GM21576 (cell line): ENCODE measurements at regions not wholly inside any gene's neighbourhood (a gene's known extent, or its start where the extent isn't known, plus 50 kb on each side); places are given as distances from the start of the nearest gene placed in this dataset.
"Not testable (repeated sequence)": the region's sequence is repeated elsewhere in the genome, so short reads cannot be mapped to it uniquely, and the experiment has no call there.

Experiments used
- ATAC-seq: cut with Tn5 transposase; IDR thresholded peaks from one replicate; pipeline ENCODE4 v1.9.1; 2021; ENCODE audit warnings: mild to moderate bottlenecking, moderate library complexity; ENCODE audit not compliant: unreplicated experiment

GRCh38 chr4:189779281-189779980 lies 161.2 kb upstream of the FRG1 start:
- no peak for ATAC-seq

GRCh38 chr4:189780391-189780790 lies 160.3 kb upstream of the FRG1 start:
- ATAC-seq = no peak

DNA sequence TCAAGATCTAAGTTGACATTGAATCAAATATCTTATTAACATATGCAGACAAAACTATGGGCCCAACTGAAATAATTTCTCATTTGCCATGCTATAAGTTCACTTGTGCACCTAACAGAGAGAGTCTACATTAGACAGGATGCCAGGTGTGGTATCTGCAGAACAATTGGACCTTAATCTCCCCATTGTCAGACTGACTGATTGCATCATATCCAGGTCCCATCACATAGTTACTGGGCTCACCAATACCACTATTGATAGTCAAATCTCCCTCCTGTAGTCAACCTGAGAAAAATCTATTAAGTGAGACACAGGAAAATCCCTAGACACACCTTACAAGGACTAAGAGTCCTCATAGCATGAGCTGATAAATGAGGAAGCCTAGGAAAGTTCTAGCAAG lies 156.0 kb upstream of the FRG1 start:
- ATAC-seq = no peak

- ATAC-seq = no peak
Observed at GRCh38 chr4:189785257-189785656, 155.4 kb upstream of the FRG1 start.

DNA sequence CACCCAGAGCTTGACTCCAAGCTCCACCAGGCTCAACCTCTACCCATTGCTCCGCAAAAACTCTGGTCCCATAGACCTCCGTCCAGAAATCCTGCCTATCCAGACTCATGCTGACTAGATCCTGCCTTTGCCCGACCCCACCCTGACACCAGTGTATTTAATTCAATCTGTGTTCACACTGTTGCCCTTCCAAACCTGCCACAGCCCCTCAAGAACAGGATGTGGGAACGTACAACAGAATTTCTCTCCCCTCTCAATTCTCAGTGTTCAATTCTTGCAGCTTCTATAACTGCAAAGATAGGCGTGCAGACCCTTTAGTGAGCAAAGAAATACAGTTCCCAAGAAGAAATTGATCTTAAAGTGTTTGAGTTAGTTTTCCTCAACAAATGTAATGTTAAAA lies 154.2 kb upstream of the FRG1 start:
- no peak for ATAC-seq

DNA sequence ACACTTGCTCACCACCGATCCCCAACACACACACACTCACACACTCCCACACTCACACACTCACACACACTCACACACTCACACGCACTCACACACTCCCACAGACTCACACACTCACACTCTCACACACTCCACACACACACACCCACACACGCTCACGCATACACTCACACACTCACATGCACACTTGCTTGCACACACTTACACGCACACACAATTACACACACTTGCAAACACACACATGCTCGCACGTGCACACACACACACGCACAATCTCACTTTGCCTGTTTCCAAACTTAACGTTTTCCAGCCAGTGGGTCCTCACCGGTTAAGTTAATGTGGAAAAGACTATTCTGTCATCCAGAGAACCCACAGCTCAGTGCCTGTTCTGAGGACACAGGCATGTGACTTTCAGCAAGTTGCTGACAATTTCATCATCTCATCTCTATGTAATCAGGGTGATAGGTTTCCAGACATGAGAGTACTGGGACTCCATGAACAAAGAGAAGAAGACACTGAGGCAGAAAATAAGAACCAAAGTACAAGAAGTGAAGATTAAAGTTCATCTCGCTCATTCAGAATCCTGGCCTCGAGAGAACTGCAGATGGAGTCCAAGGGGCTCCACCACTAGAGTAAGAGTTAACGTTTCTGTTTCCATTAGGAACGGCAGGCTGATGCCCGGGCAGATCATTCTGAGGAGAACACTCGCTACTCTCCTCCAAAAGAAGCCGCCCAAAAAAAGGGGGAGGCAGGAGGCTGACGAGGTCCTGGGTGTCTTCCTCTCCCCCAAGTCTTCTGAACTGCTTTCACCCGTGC lies 153.2 kb upstream of the FRG1 start:
- no peak for ATAC-seq

- peak; percentile 96 for ATAC-seq
Observed at GRCh38 chr4:189792924-189793618, 147.6 kb upstream of the FRG1 start.

DNA sequence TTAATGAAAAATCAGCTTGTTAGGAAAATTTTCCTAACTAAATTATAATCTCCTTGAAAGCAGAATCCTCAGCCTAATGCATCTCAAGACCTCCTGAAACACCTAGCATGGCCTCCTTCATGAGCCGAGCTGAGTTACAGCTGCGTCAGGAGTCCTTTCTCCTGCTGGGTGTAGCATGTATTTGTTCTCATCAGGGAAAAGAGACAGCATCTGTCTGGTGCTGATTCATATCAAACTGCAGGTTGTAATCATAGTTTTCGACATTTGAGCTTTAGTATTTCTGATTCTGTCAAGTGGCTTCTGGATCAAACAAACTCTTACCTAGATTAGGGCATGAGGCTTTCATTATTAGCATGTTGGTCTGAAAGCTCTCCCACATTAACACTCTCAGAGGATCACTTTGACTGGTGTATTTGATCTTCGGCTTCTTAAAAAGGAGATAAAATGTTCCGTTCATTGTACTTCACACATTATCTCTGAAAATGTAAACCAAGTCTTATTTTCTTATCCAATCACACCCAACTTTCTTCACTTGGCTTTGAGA lies 140.1 kb upstream of the FRG1 start:
- ATAC-seq = no peak

DNA sequence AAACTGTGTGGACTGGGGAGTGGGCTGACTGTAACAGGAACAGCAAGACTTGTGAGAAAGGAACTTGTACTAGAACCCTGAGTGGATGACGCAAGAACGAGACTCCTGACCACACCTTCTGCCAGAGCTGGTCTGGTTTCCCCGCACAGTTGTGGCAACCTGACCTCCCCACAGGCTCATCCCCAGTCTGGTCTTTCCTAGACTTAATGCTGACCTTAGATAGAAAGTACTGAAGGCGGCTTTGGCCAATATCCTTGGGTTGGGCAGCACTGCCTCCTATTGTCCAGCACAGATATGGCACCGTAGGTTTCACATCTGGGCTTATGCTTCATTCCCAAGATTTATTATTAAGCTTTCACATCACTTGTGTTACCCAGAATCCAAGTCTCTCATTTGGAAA lies 137.8 kb upstream of the FRG1 start:
- ATAC-seq = no peak

DNA sequence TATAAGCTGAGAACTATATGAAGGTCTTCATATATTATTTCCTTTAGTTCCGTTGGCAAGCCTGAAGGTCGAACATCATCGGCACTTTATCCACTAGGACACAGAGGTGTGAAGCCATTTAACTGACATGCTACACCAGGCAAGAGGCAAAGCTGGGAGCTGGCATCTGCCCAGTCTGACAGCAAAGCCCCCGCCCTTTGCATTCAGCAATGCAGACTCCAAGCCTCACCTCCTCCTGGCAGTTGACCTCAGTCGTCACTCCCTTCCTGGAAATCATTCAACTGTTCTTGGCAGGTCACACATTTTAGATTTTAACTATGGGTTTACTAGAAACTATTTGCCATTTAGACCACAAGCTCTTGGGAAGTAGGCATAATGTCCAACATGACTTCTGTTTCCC lies 135.8 kb upstream of the FRG1 start:
- ATAC-seq = no peak

DNA sequence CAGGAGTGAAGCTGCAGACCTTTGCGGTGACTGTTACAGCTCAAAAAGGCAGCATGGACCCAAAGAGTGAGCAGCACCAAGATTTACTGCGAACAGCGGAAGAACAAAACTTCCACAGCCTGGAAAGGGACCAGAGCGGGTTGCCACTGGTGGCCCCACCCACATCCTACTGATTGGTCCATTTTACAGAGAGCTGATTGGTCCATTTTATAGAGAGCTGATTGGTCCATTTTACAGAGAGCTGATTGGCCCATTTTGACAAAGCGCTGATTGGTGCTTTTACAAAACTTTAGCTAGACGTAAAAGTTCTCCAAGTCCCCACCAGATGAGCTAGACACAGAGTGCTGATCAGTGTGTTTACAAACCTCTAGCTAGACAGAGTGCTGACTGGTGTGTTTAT lies 134.2 kb upstream of the FRG1 start:
- ATAC-seq = no peak

- ATAC-seq = no peak
Observed at GRCh38 chr4:189807031-189807430, 133.6 kb upstream of the FRG1 start.

- ATAC-seq = no peak
Observed at GRCh38 chr4:189809241-189809735, 131.4 kb upstream of the FRG1 start.

DNA sequence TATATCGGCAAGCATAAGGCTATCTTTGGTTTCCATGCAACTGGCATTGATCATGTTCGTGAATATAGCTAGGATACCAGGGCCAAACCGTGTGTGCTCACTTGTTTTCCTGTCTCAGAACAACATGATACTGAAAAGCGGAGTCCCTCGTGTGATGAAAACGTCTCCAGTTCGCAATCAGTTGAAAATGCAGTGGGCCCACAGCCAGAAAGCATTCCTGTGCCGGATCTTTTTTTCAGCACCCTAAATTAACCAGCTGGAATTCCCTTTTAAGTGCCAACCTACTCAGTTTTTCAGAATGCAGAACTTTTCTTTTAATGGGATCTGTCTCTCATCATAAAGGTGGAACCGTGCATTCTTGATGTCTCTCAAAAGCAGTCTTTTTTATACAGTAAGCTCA lies 130.8 kb upstream of the FRG1 start:
- ATAC-seq = no peak

- ATAC-seq = not testable (repeated sequence)
Observed at GRCh38 chr4:189810318-189811181, 130.1 kb upstream of the FRG1 start.

DNA sequence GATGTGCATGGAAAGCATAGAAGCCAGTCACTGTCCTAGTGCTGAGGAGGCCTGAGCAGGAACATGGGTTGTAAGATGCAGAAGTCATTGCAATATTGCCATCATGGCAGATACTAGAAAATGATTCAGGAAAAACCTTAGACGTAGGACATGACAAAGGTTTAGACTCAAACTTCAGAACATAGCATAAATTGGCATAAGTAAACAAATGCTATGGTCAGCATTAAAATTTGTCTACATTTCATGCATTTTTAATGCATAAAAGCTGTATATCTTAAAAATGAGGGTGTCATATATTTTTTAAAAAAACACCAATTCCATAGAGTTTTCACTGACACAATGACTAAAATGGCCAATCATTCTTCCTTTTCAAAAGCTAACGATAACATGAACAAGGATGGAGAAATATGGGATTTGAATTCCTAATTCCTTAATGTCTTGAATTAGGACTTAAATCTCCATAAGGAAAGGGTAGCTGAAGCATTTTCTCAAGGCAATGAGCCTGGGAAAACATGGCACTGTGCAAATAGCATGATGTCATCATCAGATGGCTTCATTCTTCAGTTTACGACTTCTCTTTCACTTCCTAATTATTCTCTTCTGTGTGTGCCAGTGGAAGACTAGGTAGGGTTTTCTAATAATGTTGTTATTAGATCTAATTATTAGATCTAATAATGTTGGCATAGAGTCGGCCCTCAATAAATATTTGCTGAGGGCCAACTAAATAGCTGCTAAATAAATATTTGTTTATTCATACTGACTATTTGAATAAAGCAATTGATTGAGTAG lies 125.1 kb upstream of the FRG1 start:
- ATAC-seq = no peak

GRCh38 chr4:189822326-189822725 lies 118.3 kb upstream of the FRG1 start:
- no peak for ATAC-seq

GRCh38 chr4:189823591-189823990 lies 117.1 kb upstream of the FRG1 start:
- ATAC-seq = no peak

- no peak for ATAC-seq
Observed at GRCh38 chr4:189825466-189825865, 115.2 kb upstream of the FRG1 start.

GRCh38 chr4:189826657-189827056 lies 114.0 kb upstream of the FRG1 start:
- ATAC-seq = no peak
